Smooth muscle cell (in vitro differentiated cells): ENCODE measurements at regions not wholly inside any gene's neighbourhood (a gene's known extent, or its start where the extent isn't known, plus 50 kb on each side); places are given as distances from the start of the nearest gene placed in this dataset.

ENCODE experiments used
- DNase-seq: peaks from one replicate; lab custom pipeline; 2025; ENCODE audit not compliant: unreplicated experiment; lab: John Stamatoyannopoulos, UW
- H2AFZ ChIP-seq: fragments of 200-600 bp; sonication (generic); 2 replicates; pipeline ENCODE4 v1.6.0; 2016; ENCODE audit warnings: antibody characterized with exemption, low read depth, mild to moderate bottlenecking
- H3F3A ChIP-seq: fragments of 200-600 bp; sonication (generic); 2 replicates; pipeline ENCODE4 v1.6.0; 2017; ENCODE audit warnings: antibody characterized with exemption, low read depth
- H3K27ac ChIP-seq: fragments of 200-600 bp; sonication (generic); 2 replicates; pipeline ENCODE4 v1.5.1; 2016; ENCODE audit warnings: low read depth, mild to moderate bottlenecking
- H3K27me3 ChIP-seq: fragments of 200-600 bp; sonication (generic); 2 replicates; pipeline ENCODE4 v1.6.1; 2016; ENCODE audit warnings: low read depth, mild to moderate bottlenecking
- H3K36me3 ChIP-seq: fragments of 200-600 bp; sonication (generic); 2 replicates; pipeline ENCODE4 v1.5.1; 2016; ENCODE audit warnings: low read depth
- H3K4me1 ChIP-seq: fragments of 200-600 bp; sonication (generic); 2 replicates; pipeline ENCODE4 v1.5.1; 2016; ENCODE audit warnings: low read depth
- H3K4me2 ChIP-seq: fragments of 200-600 bp; sonication (generic); 2 replicates; pipeline ENCODE4 v1.6.0; 2016; ENCODE audit warnings: mild to moderate bottlenecking
- H3K4me3 ChIP-seq: fragments of 200-600 bp; sonication (generic); 2 replicates; pipeline ENCODE4 v1.5.1; 2016; ENCODE audit warnings: mild to moderate bottlenecking
- H3K79me2 ChIP-seq: fragments of 200-600 bp; sonication (generic); 2 replicates; pipeline ENCODE4 v1.6.0; 2016; ENCODE audit warnings: low read depth, mild to moderate bottlenecking
- H3K9ac ChIP-seq: fragments of 200-600 bp; sonication (generic); 2 replicates; pipeline ENCODE4 v1.6.0; 2016; ENCODE audit warnings: low read depth
- H3K9me3 ChIP-seq: fragments of 200-600 bp; sonication (generic); replicated peaks from 2 replicates; pipeline ENCODE4 v1.5.1; 2016; ENCODE audit warnings: low read depth
- H4K20me1 ChIP-seq: fragments of 200-600 bp; sonication (generic); 2 replicates; pipeline ENCODE4 v1.6.0; 2016; ENCODE audit warnings: low read depth
- WGBS: methylation state at CpG from one replicate; pipeline ENCODE4 v1.1.7; 2016; ENCODE audit warnings: low lambda C conversion rate; 5-methylcytosine and 5-hydroxymethylcytosine counted together
- TF ChIP-seq, protein P1 (sequence below): fragments of 200-600 bp; sonication (generic); IDR thresholded peaks from 2 replicates; pipeline ENCODE4 v1.5.1; 2017; ENCODE audit warnings: borderline replicate concordance, mild to moderate bottlenecking, antibody characterized with exemption; ENCODE audit not compliant: insufficient read depth, poor library complexity, severe bottlenecking

DNA sequence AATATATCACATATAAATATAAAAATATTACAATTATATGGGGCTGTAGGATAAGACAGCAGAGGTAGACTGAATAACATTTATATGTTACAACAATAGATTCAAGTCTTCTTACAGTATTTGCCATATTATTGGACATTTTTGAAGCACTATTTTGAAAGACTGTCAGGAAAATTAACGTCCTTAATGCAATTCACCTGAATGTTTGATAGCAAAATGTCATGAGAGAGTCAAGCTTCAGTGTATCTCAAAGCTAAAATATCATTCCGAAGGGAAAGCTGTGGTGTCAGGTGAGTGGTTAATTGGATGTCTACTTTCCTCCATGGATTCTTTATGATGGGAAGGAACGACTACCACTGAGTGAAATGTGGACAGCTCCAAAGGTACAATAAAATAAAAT is 1004.0 kb downstream of the HACE1 start:
- Histone ChIP-seq H3K9me3 (no peaks in the 10 kb centered on the region), H2AFZ (no peak overlapping the region), H3K4me3 (no peak overlapping the region), H3K4me2 (no peak overlapping the region), H3K9ac (no peak overlapping the region), H3K27me3 (no peaks in the 10 kb centered on the region), H3F3A (no peaks in the 10 kb centered on the region), H3K27ac (no peak overlapping the region), H4K20me1 (no peaks in the 10 kb centered on the region), H3K79me2 (no peaks in the 10 kb centered on the region), H3K36me3 (no peaks in the 10 kb centered on the region), H3K4me1 (no peaks in the 10 kb centered on the region)
- 52% methylated on average over 3 of the region's 3 CpGs for WGBS
- TF ChIP-seq, protein P1, sequence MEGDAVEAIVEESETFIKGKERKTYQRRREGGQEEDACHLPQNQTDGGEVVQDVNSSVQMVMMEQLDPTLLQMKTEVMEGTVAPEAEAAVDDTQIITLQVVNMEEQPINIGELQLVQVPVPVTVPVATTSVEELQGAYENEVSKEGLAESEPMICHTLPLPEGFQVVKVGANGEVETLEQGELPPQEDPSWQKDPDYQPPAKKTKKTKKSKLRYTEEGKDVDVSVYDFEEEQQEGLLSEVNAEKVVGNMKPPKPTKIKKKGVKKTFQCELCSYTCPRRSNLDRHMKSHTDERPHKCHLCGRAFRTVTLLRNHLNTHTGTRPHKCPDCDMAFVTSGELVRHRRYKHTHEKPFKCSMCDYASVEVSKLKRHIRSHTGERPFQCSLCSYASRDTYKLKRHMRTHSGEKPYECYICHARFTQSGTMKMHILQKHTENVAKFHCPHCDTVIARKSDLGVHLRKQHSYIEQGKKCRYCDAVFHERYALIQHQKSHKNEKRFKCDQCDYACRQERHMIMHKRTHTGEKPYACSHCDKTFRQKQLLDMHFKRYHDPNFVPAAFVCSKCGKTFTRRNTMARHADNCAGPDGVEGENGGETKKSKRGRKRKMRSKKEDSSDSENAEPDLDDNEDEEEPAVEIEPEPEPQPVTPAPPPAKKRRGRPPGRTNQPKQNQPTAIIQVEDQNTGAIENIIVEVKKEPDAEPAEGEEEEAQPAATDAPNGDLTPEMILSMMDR: no peak
- no peak for DNase-seq

DNA sequence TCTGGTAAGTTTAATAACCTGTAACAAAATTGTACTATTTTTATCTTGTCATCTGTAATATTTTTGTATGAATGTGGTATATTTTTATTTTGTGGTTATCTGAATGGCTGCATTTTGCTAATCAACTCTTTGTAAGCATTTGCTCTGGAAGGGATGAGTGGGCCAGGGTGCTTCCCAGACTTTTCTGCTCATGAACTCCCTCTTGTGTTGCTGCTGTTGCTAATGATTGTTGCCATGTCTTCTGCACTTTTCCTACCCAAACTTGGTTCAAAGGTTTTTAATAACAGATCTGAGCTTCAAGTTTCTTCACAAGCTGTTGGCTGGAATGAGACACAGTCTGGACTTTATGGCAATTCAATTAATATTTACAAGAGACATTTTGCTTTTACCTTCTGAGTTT is 1005.7 kb downstream of the HACE1 start:
- H3K79me2 ChIP-seq: no peaks in the 10 kb centered on the region
- no peak overlapping the region for H2AFZ ChIP-seq
- H3K36me3 ChIP-seq: no peaks in the 10 kb centered on the region
- H3K27me3 ChIP-seq: no peaks in the 10 kb centered on the region
- H3K9me3 ChIP-seq: no peaks in the 10 kb centered on the region
- H3K27ac ChIP-seq: no peak overlapping the region
- no peak overlapping the region for H3K4me2 ChIP-seq
- no peak for DNase-seq
- no peak overlapping the region for H3K9ac ChIP-seq
- H3K4me1 ChIP-seq: no peaks in the 10 kb centered on the region
- no peaks in the 10 kb centered on the region for H4K20me1 ChIP-seq
- no peak overlapping the region for H3K4me3 ChIP-seq
- TF ChIP-seq, protein P1: no peak
- no peaks in the 10 kb centered on the region for H3F3A ChIP-seq

DNA sequence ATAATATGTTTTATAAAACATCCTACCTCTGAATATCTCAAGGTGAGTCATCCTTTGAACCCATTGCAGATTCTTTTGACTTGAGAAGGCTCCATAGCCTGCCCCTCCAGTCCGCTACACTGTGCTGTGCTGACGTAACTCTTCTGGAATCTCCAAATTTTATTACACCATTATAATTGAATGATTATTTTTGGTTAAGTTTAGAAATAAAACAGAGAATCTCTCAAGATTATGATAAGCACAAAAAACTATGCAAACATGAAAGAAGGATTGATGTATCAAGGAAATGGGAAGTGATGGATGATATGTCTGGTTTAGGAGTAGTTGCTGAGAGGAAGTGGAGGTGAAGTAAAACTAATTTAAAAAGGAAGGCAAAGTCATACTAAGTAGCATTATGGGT is 1021.3 kb downstream of the HACE1 start:
- Histone ChIP-seq H3F3A (no peaks in the 10 kb centered on the region), H3K9me3 (no peaks in the 10 kb centered on the region), H3K4me1 (no peaks in the 10 kb centered on the region), H3K27me3 (no peaks in the 10 kb centered on the region), H3K4me3 (no peak overlapping the region), H3K4me2 (no peak overlapping the region), H4K20me1 (no peaks in the 10 kb centered on the region), H3K79me2 (no peaks in the 10 kb centered on the region), H2AFZ (no peak overlapping the region), H3K27ac (no peak overlapping the region), H3K36me3 (no peaks in the 10 kb centered on the region), H3K9ac (no peak overlapping the region)
- WGBS: 91% methylated on average over 2 of the region's 2 CpGs
- no peak for DNase-seq
- TF ChIP-seq, protein P1: no peak

DNA sequence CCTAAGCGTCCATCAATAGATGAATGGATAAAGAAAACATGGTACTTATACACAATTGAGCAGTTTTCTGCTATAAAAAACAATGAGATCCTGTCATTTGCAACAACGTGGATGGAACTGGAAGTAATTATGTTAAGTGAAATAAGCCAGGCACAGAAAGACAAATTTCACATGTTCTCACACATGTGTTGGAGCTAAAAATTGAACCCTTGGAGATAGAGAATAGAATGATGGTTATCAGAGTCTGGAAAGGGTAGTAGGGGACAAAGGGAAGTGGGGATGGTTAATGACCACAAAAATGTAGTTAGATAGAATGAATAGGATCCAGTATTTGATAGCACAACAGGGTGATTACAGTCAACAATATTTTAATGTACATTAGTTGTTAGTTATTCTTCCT is 1033.5 kb downstream of the HACE1 start:
- Histone ChIP-seq H3K4me1 (no peaks in the 10 kb centered on the region), H3K27ac (no peak overlapping the region), H3K79me2 (no peaks in the 10 kb centered on the region), H3K9me3 (no peaks in the 10 kb centered on the region), H3K27me3 (no peaks in the 10 kb centered on the region), H3F3A (no peaks in the 10 kb centered on the region), H3K4me2 (no peak overlapping the region), H2AFZ (no peak overlapping the region), H3K4me3 (no peak overlapping the region), H3K9ac (no peak overlapping the region), H3K36me3 (no peaks in the 10 kb centered on the region), H4K20me1 (no peaks in the 10 kb centered on the region)
- 72% methylated on average over 2 of the region's 2 CpGs for WGBS
- no peak for DNase-seq
- TF ChIP-seq, protein P1: no peak
